ENCODE measurements at regions not wholly inside any gene's neighbourhood (a gene's known extent, or its start where the extent isn't known, plus 50 kb on each side); places are given as distances from the start of the nearest gene placed in this dataset.
"Not testable (repeated sequence)": the region's sequence is repeated elsewhere in the genome, so short reads cannot be mapped to it uniquely, and the experiment has no call there.

- no peak for ATAC-seq
- DNase-seq = no peak
- Mint-ChIP-seq H3K4me1 (no peaks in the 10 kb centered on the region), H3K9me3 (ENCODE audit: low read depth) (no peaks in the 10 kb centered on the region), H3K27ac (no peak overlapping the region), H3K36me3 (no peaks in the 10 kb centered on the region), H3K4me3 (no peak overlapping the region), H3K27me3 (peaks cover 4% of the 10 kb centered on the region)
- CTCF ChIA-PET = no interaction called here
These were observed 150.9 kb upstream of the ATP10A start for GRCh38 chr15:26013981-26014380.

GRCh38 chr15:26011916-26012315 lies 148.8 kb upstream of the ATP10A start:
- Mint-ChIP-seq H3K27me3 (peaks cover 4% of the 10 kb centered on the region), H3K27ac (no peak overlapping the region), H3K9me3 (ENCODE audit: low read depth) (no peaks in the 10 kb centered on the region), H3K4me3 (no peak overlapping the region), H3K4me1 (no peaks in the 10 kb centered on the region), H3K36me3 (no peaks in the 10 kb centered on the region)
- CTCF ChIA-PET = no interaction called here
- DNase-seq (no peak), ATAC-seq (no peak)

- H3K4me3 Mint-ChIP-seq = no peak overlapping the region
- ATAC-seq (no peak), DNase-seq (no peak)
- H3K27me3 Mint-ChIP-seq = no peaks in the 10 kb centered on the region
- H3K36me3 Mint-ChIP-seq = no peaks in the 10 kb centered on the region
- CTCF ChIA-PET = no interaction called here
- H3K4me1 Mint-ChIP-seq = no peaks in the 10 kb centered on the region
- H3K27ac Mint-ChIP-seq = no peak overlapping the region
- no peaks in the 10 kb centered on the region for H3K9me3 Mint-ChIP-seq (ENCODE audit: low read depth)
These were observed 144.0 kb upstream of the ATP10A start for GRCh38 chr15:26007151-26007550.

GRCh38 chr15:26001201-26001600 lies 138.1 kb upstream of the ATP10A start:
- DNase-seq = no peak
- no peak overlapping the region for H3K27ac Mint-ChIP-seq
- no peaks in the 10 kb centered on the region for H3K27me3 Mint-ChIP-seq
- no peak for ATAC-seq
- CTCF ChIA-PET = no interaction called here
- no peaks in the 10 kb centered on the region for H3K4me1 Mint-ChIP-seq
- H3K4me3 Mint-ChIP-seq = no peak overlapping the region
- no peaks in the 10 kb centered on the region for H3K9me3 Mint-ChIP-seq (ENCODE audit: low read depth)
- H3K36me3 Mint-ChIP-seq = no peaks in the 10 kb centered on the region

GRCh38 chr15:25993506-25993905 lies 130.4 kb upstream of the ATP10A start:
- Mint-ChIP-seq H3K36me3 (no peaks in the 10 kb centered on the region), H3K4me1 (no peaks in the 10 kb centered on the region), H3K4me3 (no peak overlapping the region), H3K27ac (no peak overlapping the region), H3K9me3 (ENCODE audit: low read depth) (no peaks in the 10 kb centered on the region), H3K27me3 (no peaks in the 10 kb centered on the region)
- CTCF ChIA-PET = no interaction called here
- DNase-seq = no peak
- ATAC-seq = no peak

- H3K9me3 Mint-ChIP-seq (ENCODE audit: low read depth) = no peaks in the 10 kb centered on the region
- H3K4me1 Mint-ChIP-seq = no peaks in the 10 kb centered on the region
- no peaks in the 10 kb centered on the region for H3K36me3 Mint-ChIP-seq
- no peak overlapping the region for H3K27ac Mint-ChIP-seq
- no peaks in the 10 kb centered on the region for H3K27me3 Mint-ChIP-seq
- CTCF ChIA-PET = no interaction called here
- H3K4me3 Mint-ChIP-seq = no peak overlapping the region
- DNase-seq = no peak
- ATAC-seq = no peak
These were observed 127.1 kb upstream of the ATP10A start for GRCh38 chr15:25990220-25990619.

- CTCF ChIA-PET = no interaction called here
- Mint-ChIP-seq H3K4me3 (no peak overlapping the region), H3K9me3 (ENCODE audit: low read depth) (no peaks in the 10 kb centered on the region), H3K36me3 (no peaks in the 10 kb centered on the region), H3K4me1 (no peaks in the 10 kb centered on the region), H3K27me3 (no peaks in the 10 kb centered on the region), H3K27ac (no peak overlapping the region)
- DNase-seq = no peak
- ATAC-seq = no peak
These were observed 126.2 kb upstream of the ATP10A start for GRCh38 chr15:25989327-25989726.

- H3K4me1 Mint-ChIP-seq; H3K4me3 Mint-ChIP-seq; H3K27ac Mint-ChIP-seq; H3K27me3 Mint-ChIP-seq; H3K9me3 Mint-ChIP-seq (ENCODE audit: low read depth); ATAC-seq; H3K36me3 Mint-ChIP-seq; DNase-seq; CTCF ChIA-PET: not testable (repeated sequence)
These were observed 125.6 kb upstream of the ATP10A start for GRCh38 chr15:25988716-25989115.

GRCh38 chr15:25987638-25988037 lies 124.5 kb upstream of the ATP10A start:
- ATAC-seq = no peak
- Mint-ChIP-seq H3K27me3 (no peaks in the 10 kb centered on the region), H3K9me3 (ENCODE audit: low read depth) (no peaks in the 10 kb centered on the region), H3K4me3 (no peak overlapping the region), H3K4me1 (no peaks in the 10 kb centered on the region), H3K36me3 (no peaks in the 10 kb centered on the region), H3K27ac (no peak overlapping the region)
- CTCF ChIA-PET = no interaction called here
- DNase-seq = no peak

- CTCF ChIA-PET = no interaction called here
- Mint-ChIP-seq H3K27ac (no peak overlapping the region), H3K4me3 (no peak overlapping the region), H3K27me3 (peaks cover 5% of the 10 kb centered on the region), H3K9me3 (ENCODE audit: low read depth) (no peaks in the 10 kb centered on the region), H3K4me1 (no peaks in the 10 kb centered on the region), H3K36me3 (no peaks in the 10 kb centered on the region)
- DNase-seq (no peak), ATAC-seq (no peak)
These were observed 122.0 kb upstream of the ATP10A start for GRCh38 chr15:25985165-25985564.

- Mint-ChIP-seq H3K9me3 (ENCODE audit: low read depth) (no peaks in the 10 kb centered on the region), H3K27me3 (peaks cover 8% of the 10 kb centered on the region), H3K4me1 (no peaks in the 10 kb centered on the region), H3K4me3 (no peak overlapping the region), H3K27ac (no peak overlapping the region), H3K36me3 (no peaks in the 10 kb centered on the region)
- ATAC-seq (no peak), DNase-seq (no peak)
- CTCF ChIA-PET = no interaction called here
These were observed 119.6 kb upstream of the ATP10A start for GRCh38 chr15:25982736-25983135.

GRCh38 chr15:25981114-25981513 lies 118.0 kb upstream of the ATP10A start:
- CTCF ChIA-PET = no interaction called here
- H3K36me3 Mint-ChIP-seq = no peaks in the 10 kb centered on the region
- H3K27me3 Mint-ChIP-seq = peaks cover 8% of the 10 kb centered on the region
- no peak for DNase-seq
- H3K4me1 Mint-ChIP-seq = no peaks in the 10 kb centered on the region
- no peak for ATAC-seq
- no peak overlapping the region for H3K27ac Mint-ChIP-seq
- no peaks in the 10 kb centered on the region for H3K9me3 Mint-ChIP-seq (ENCODE audit: low read depth)
- no peak overlapping the region for H3K4me3 Mint-ChIP-seq

- no peak for ATAC-seq
- peaks cover 5% of the 10 kb centered on the region for H3K27me3 Mint-ChIP-seq
These were observed 109.1 kb upstream of the ATP10A start for GRCh38 chr15:25972141-25972675.

GRCh38 chr15:25971053-25971452 lies 107.9 kb upstream of the ATP10A start:
- Mint-ChIP-seq H3K4me1 (no peaks in the 10 kb centered on the region), H3K36me3 (no peaks in the 10 kb centered on the region), H3K27ac (no peak overlapping the region), H3K4me3 (no peak overlapping the region), H3K9me3 (ENCODE audit: low read depth) (no peaks in the 10 kb centered on the region), H3K27me3 (peaks cover 5% of the 10 kb centered on the region)
- CTCF ChIA-PET = no interaction called here
- DNase-seq = no peak
- no peak for ATAC-seq

More at GRCh38 chr15:25972141-25972675, 109.1 kb upstream of the ATP10A start:
- no peak overlapping the region for H3K27ac Mint-ChIP-seq
- no peaks in the 10 kb centered on the region for H3K9me3 Mint-ChIP-seq (ENCODE audit: low read depth)
- no peak overlapping the region for H3K4me3 Mint-ChIP-seq
- H3K4me1 Mint-ChIP-seq = no peaks in the 10 kb centered on the region
- DNase-seq = no peak
- CTCF ChIA-PET = no interaction called here
- no peaks in the 10 kb centered on the region for H3K36me3 Mint-ChIP-seq

GRCh38 chr15:25969886-25970285 lies 106.8 kb upstream of the ATP10A start:
- CTCF ChIA-PET = no interaction called here

More at GRCh38 chr15:25969886-25970285, 106.8 kb upstream of the ATP10A start:
- Mint-ChIP-seq H3K9me3 (ENCODE audit: low read depth) (no peaks in the 10 kb centered on the region), H3K27me3 (peaks cover 5% of the 10 kb centered on the region), H3K27ac (no peak overlapping the region), H3K4me1 (no peaks in the 10 kb centered on the region), H3K36me3 (no peaks in the 10 kb centered on the region), H3K4me3 (no peak overlapping the region)
- DNase-seq (no peak), ATAC-seq (no peak)
